Spleen (tissue), 11 donors: ENCODE measurements at regions not wholly inside any gene's neighbourhood (a gene's known extent, or its start where the extent isn't known, plus 50 kb on each side); places are given as distances from the start of the nearest gene placed in this dataset.

ENCODE experiments used
- DNase-seq: peaks from one replicate; pipeline ENCODE4 v3.0.0-alpha.2; 2020
- H3K27ac ChIP-seq, 8 donors: fragments of 200-600 bp; sonication (generic) in 7 of 8; 1 replicate in 4 of 8; 2 replicates in 4 of 8; pipeline versions ENCODE4 v1.5.0 to v1.8.0; 2016 to 2021; ENCODE audit warnings: inconsistent platforms in 4 of 8, mild to moderate bottlenecking in 4 of 8, moderate library complexity in 1 of 8
- H3K27me3 ChIP-seq, 7 donors: fragments of 200-600 bp; sonication (generic) in 6 of 7; replicated peaks in 1 of 7; 1 replicate in 4 of 7; 2 replicates in 3 of 7; pipeline versions ENCODE4 v1.5.0 to v1.8.0; 2016 to 2021; ENCODE audit warnings: inconsistent platforms in 3 of 7, mild to moderate bottlenecking in 1 of 7
- H3K36me3 ChIP-seq, 6 donors: fragments of 200-600 bp; sonication (generic) in 5 of 6; 1 replicate in 4 of 6; 2 replicates in 2 of 6; pipeline versions ENCODE4 v1.5.0 to v1.8.0; 2016 to 2021; ENCODE audit warnings: inconsistent platforms in 2 of 6
- H3K4me1 ChIP-seq, 6 donors: fragments of 200-600 bp; sonication (generic) in 5 of 6; 1 replicate in 3 of 6; 2 replicates in 3 of 6; pipeline versions ENCODE4 v1.5.0 to v1.8.0; 2016 to 2021; ENCODE audit warnings: inconsistent platforms in 3 of 6
- H3K4me3 ChIP-seq, 8 donors: fragments of 200-600 bp; sonication (generic) in 7 of 8; 1 replicate in 4 of 8; 2 replicates in 4 of 8; pipeline versions ENCODE4 v1.5.0 to v1.8.0; 2016 to 2021; ENCODE audit warnings: inconsistent platforms in 4 of 8, mild to moderate bottlenecking in 4 of 8, moderate library complexity in 2 of 8
- H3K9me3 ChIP-seq, 8 donors: fragments of 200-600 bp; sonication (generic) in 7 of 8; 1 replicate in 4 of 8; 2 replicates in 4 of 8; pipeline versions ENCODE4 v1.5.0 to v1.8.0; 2016 to 2021; ENCODE audit warnings: inconsistent platforms in 4 of 8
- POLR2A ChIP-seq, 3 donors: fragments of 450-650 bp; IDR thresholded peaks; one replicate each; pipeline ENCODE4 v1.5.1; 2017; ENCODE audit warnings: antibody characterized with exemption in 3 of 3, mild to moderate bottlenecking in 1 of 3
- POLR2AphosphoS5 ChIP-seq, 3 donors: sonication (generic); formaldehyde crosslinking; IDR thresholded peaks; one replicate each; pipeline ENCODE4 v1.5.1; 2017; ENCODE audit warnings: antibody characterized with exemption in 3 of 3
- WGBS, 5 donors: extraction: QIAGEN DNeasy Blood & Tissue Kit in 3 of 5; methylation state at CpG; one replicate each; pipeline versions ENCODE4 v1.1.5 to v1.1.7; 2013 to 2018; 5-methylcytosine and 5-hydroxymethylcytosine counted together
- intact Hi-C: fragments of 100-400 bp; cut with DNase I; formaldehyde crosslinking; loops from one replicate; pipeline ENCODE4 v1.15.0; 2023; ENCODE audit warnings: low total_unique reads
- TF ChIP-seq, protein P1 (sequence below), 11 experiments: fragments of 200-600 bp in 7 of 11; fragments of 450-650 bp in 4 of 11; sonication (generic) in 4 of 11; IDR thresholded peaks in 8 of 11; conservative IDR thresholded peaks in 3 of 11; 1 replicate in 7 of 11; 2 replicates in 4 of 11; pipeline versions ENCODE4 v1.4.0 to v1.8.0; 2016 to 2021; ENCODE audit warnings: antibody characterized with exemption in 11 of 11, inconsistent platforms in 4 of 11, mild to moderate bottlenecking in 1 of 11
- donor health status: healthy with polysubstance abuse.
- donor health status: DM: no; HTN: no; CAD: no; lungs with moderate emphysema.
- donor health status: DM: no; HTN: no; CAD: no.
- donor health status: Bipolar disorder and iron deficiency.
- donor health status: healthy.
- donor health status: DM: no; HTN: no; CAD: no.
- donor health status: DM: yes; HTN: yes; CAD: no.

DNA sequence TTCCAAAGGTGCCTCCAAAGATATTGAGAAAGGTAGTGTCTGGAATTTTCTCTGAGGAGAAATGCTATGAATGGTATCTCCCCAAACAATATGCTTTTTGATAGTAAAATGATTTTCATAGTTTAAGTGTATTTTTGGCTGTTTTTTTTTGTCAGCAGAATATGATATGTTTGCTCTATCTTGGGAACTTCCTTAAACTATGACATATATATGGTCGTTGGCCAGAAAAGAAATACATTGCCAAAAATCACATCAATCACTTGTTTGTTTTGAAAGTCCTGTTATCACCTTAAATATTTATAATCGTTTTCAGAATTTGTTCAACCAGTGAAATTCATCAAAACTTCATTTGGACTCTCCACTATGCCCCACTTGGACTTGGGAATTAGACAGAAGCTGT, 816.9 kb downstream of the CDH11 start:
- Histone ChIP-seq H3K27ac (no peak overlapping the region), H3K4me3 (no peak overlapping the region), H3K9me3 (peaks cover 0 to 32% (median 14%) of the 10 kb centered on the region in 8 donors), H3K4me1 (no peaks in the 10 kb centered on the region), H3K36me3 (no peaks in the 10 kb centered on the region), H3K27me3 (no peaks in the 10 kb centered on the region)
- intact Hi-C loops, result no loop called here
- WGBS, 5 donors, result 30 to 54% (median 39%) methylated on average over 2 of the region's 2 CpGs
- no peak for DNase-seq
- TF ChIP-seq, protein P1, sequence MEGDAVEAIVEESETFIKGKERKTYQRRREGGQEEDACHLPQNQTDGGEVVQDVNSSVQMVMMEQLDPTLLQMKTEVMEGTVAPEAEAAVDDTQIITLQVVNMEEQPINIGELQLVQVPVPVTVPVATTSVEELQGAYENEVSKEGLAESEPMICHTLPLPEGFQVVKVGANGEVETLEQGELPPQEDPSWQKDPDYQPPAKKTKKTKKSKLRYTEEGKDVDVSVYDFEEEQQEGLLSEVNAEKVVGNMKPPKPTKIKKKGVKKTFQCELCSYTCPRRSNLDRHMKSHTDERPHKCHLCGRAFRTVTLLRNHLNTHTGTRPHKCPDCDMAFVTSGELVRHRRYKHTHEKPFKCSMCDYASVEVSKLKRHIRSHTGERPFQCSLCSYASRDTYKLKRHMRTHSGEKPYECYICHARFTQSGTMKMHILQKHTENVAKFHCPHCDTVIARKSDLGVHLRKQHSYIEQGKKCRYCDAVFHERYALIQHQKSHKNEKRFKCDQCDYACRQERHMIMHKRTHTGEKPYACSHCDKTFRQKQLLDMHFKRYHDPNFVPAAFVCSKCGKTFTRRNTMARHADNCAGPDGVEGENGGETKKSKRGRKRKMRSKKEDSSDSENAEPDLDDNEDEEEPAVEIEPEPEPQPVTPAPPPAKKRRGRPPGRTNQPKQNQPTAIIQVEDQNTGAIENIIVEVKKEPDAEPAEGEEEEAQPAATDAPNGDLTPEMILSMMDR (IDR thresholded peaks at IDR 0.05 in 8 of 11, conservative IDR thresholded peaks at IDR 0.05 in 3 of 11), result no peak
- no peak for TF ChIP-seq POLR2A (IDR thresholded peaks at IDR 0.05)
- no peak for TF ChIP-seq POLR2AphosphoS5 (IDR thresholded peaks at IDR 0.05)

DNA sequence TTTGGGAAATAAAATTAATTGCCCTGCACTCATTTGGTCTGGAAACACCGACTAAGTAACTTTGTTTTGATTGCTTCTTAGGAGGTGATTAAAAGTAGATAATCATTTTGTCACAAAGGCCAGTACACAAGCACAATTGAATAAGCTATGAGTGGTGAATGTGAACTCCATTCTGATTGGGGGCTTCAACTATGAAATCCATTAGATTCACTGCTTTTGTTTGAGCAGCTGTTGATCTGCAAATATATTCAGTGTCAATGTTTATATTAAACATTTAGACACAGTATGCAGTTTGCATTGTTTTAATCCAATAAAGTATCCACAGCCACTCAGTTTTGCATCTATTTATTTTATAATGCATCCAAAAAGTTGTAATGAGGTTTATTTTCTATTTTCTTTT, 817.5 kb downstream of the CDH11 start:
- Histone ChIP-seq H3K27me3 (no peaks in the 10 kb centered on the region), H3K4me3 (no peak overlapping the region), H3K36me3 (no peaks in the 10 kb centered on the region), H3K27ac (no peak overlapping the region), H3K4me1 (no peaks in the 10 kb centered on the region), H3K9me3 (peaks cover 0 to 28% (median 9%) of the 10 kb centered on the region in 8 donors)
- intact Hi-C loops, result no loop called here
- TF ChIP-seq POLR2AphosphoS5 (IDR thresholded peaks at IDR 0.05) (no peak), POLR2A (IDR thresholded peaks at IDR 0.05) (no peak)
- TF ChIP-seq, protein P1 (IDR thresholded peaks at IDR 0.05 in 8 of 11, conservative IDR thresholded peaks at IDR 0.05 in 3 of 11), result no peak
- 60 to 95% (median 81%) methylated on average over 1 of the region's 1 CpG for WGBS, 5 donors
- DNase-seq, result no peak

DNA sequence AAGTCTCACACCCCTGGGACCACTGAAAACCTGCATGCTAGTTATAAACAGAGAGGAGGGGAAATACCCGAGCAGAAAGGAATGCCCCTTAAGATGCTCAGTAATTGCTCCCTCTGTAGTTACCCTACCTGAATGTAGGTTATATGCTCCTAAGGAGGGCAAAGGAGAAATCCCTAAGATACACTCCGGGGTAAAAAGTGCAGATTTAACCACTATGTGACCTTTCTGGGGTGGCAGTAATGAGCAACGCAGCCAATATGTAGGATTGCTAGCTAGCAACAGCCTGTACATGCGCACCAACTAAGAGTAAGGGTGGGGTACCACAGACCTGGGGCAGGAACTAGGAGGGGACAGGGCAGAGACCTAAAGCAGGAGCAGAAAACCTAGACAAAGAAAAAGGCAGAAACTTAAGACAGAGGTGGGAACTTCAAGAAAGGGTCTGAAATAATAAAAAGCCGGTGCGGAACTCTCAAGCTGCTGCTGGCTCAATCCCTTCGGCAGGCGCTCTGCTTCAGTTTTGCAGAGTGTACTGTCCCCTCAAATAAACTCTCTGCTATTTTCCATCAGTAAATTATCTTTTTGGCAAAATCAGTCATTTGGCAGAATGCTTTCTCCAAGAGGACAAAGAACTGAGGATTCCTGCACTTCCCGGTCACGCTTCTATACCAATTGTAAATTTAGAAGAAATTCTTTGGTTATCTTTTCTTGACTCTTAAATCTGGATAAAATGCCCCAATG, 823.8 kb downstream of the CDH11 start:
- intact Hi-C loops, result no loop called here
- Histone ChIP-seq H3K4me3 (no peak overlapping the region), H3K36me3 (no peaks in the 10 kb centered on the region), H3K9me3 (peaks cover 0 to 23% (median 6%) of the 10 kb centered on the region in 8 donors), H3K27ac (no peak overlapping the region), H3K4me1 (no peaks in the 10 kb centered on the region), H3K27me3 (no peaks in the 10 kb centered on the region)
- 84 to 90% (median 87%) methylated on average over 10 of the region's 10 CpGs for WGBS, 5 donors
- no peak for DNase-seq
- TF ChIP-seq POLR2AphosphoS5 (IDR thresholded peaks at IDR 0.05) (no peak), POLR2A (IDR thresholded peaks at IDR 0.05) (no peak)
- TF ChIP-seq, protein P1 (IDR thresholded peaks at IDR 0.05 in 8 of 11, conservative IDR thresholded peaks at IDR 0.05 in 3 of 11), result no peak

DNA sequence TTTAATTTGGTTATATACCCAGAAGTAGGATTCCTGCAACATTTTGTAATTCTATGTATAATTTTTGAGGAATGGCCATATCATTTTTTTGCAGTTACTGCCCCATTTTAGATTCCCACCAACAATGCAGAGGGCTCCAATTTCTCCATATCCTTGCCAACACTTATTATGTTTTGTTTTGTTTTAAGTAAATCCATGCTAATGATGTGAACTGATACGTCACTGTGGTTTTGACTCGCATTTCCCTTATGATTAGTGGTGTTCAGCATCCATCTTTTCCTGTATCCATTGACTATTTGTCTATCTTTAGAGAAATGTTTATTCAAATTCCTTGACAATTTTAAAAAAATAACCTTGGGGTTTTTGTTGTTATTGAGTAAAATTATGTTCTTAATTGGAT, 826.4 kb downstream of the CDH11 start:
- WGBS, 5 donors, result 76 to 92% (median 89%) methylated on average over 2 of the region's 2 CpGs
- Histone ChIP-seq H3K27me3 (no peaks in the 10 kb centered on the region), H3K4me3 (no peak overlapping the region), H3K27ac (no peak overlapping the region), H3K9me3 (peaks cover 0 to 23% (median 6%) of the 10 kb centered on the region in 8 donors), H3K36me3 (no peaks in the 10 kb centered on the region), H3K4me1 (no peaks in the 10 kb centered on the region)
- intact Hi-C loops, result no loop called here
- TF ChIP-seq, protein P1 (IDR thresholded peaks at IDR 0.05 in 8 of 11, conservative IDR thresholded peaks at IDR 0.05 in 3 of 11), result no peak
- no peak for TF ChIP-seq POLR2A (IDR thresholded peaks at IDR 0.05)
- TF ChIP-seq POLR2AphosphoS5 (IDR thresholded peaks at IDR 0.05), result no peak
- DNase-seq, result no peak
